GM21619 (cell line): ENCODE measurements at regions not wholly inside any gene's neighbourhood (a gene's known extent, or its start where the extent isn't known, plus 50 kb on each side); places are given as distances from the start of the nearest gene placed in this dataset.
"Not testable (repeated sequence)": the region's sequence is repeated elsewhere in the genome, so short reads cannot be mapped to it uniquely, and the experiment has no call there.

Experiments used
- ATAC-seq: cut with Tn5 transposase; IDR thresholded peaks from one replicate; pipeline ENCODE4 v1.9.1; 2021; ENCODE audit not compliant: unreplicated experiment

DNA sequence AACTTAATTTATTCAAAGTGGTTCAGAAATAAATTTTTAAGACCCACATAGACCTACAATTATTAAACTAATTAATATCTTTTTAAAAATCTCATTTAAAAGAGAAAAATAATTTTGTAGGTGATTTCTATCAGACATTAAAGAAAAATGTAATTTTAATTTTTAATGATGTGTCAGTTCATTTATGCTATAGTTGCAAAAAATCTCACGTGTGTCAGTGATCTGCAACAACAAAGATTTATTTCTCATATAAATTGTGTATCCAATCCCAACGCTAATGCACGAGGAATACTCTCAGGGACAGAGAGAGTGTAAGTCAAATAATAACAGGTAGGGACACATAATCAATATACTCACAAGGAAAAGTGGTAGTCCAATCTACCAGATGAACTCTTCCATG is 456.6 kb upstream of the CCDC54 start:
- ATAC-seq: no peak

DNA sequence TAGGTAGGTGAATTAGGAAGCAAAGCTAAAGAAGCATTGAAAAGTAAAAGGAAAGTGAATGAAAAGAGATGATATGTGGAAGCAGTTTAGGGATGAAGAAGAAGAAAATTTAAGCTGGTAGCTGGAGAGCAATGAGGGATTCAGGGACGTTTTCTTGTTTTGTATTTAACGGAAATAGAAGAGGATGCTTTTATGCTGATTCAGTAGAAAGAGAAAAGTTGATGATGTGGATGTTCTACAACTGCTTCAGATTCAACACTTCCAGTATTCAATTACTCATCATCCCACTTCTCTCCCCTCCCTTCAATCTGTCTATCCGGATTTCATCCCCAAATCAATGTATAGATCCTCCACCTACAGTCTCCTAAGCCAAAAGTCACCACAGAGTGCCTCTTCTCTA is 448.2 kb upstream of the CCDC54 start:
- ATAC-seq: no peak

GRCh38 chr3:106930086-106930485 is 447.2 kb upstream of the CCDC54 start:
- ATAC-seq: no peak

DNA sequence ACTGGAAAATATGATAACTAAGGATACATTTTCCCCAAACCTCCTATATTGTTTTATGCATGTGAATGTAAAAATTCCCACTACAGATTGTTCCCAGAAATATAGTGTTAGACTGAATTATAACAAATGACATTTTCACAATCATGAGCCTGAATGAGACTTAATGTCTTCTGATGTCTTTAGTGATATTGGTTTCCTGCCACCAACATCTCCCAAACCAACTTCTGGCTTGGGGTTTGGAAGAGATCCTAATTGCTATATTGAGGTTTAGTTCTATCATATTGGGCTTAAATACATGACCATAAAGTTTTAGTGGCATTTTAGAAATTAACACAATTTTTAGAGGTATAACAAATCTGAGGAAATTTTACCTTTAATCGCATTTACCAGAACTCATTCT is 445.3 kb upstream of the CCDC54 start:
- ATAC-seq: no peak

DNA sequence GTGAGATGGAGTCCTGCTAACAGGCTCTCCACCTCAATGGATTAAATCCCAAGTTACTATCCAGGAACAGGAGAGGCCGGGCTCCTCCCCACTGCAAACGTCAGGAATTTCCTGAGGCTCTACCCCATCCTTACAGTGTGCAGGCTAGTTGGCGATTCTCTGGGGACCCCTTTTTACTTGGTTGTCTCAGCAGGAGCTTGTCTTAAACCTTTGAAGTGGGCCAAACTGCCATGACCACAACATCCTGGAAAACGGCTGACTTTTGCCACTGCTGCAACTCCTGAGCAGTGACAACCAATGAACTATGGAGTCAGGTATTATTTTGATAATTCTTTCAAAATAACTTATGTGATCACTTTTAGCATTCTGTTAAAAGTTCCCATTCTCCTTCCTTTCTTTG is 440.9 kb upstream of the CCDC54 start:
- no peak for ATAC-seq

GRCh38 chr3:106942051-106942450 is 435.2 kb upstream of the CCDC54 start:
- no peak for ATAC-seq

DNA sequence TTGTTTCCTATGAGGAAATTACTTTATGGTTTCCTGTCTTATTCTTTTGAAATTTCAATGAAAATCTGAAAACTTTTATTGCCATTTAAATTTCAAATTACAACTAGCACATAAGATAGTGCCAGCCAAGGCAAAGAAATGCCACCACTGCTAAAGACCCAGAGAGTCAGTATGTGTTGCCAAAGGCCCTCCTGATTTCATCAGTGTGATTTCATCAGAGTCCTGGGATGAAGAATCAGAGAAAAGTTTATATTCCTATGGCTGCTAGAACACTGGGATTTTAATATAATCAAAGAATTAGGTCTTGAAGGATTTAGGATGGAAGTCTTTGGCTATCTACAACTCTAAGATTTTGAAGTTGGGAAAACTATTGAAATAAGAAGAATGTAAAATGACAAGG is 434.2 kb upstream of the CCDC54 start:
- ATAC-seq: no peak

- ATAC-seq: no peak
Observed at GRCh38 chr3:106945435-106945834, 431.8 kb upstream of the CCDC54 start.

GRCh38 chr3:106946866-106947265 is 430.4 kb upstream of the CCDC54 start:
- no peak for ATAC-seq

GRCh38 chr3:106957029-106957428 is 420.2 kb upstream of the CCDC54 start:
- no peak for ATAC-seq

GRCh38 chr3:106962993-106963392 is 414.2 kb upstream of the CCDC54 start:
- ATAC-seq: no peak

GRCh38 chr3:106963442-106963841 is 413.8 kb upstream of the CCDC54 start:
- ATAC-seq: no peak

GRCh38 chr3:106965307-106965706 is 411.9 kb upstream of the CCDC54 start:
- no peak for ATAC-seq

DNA sequence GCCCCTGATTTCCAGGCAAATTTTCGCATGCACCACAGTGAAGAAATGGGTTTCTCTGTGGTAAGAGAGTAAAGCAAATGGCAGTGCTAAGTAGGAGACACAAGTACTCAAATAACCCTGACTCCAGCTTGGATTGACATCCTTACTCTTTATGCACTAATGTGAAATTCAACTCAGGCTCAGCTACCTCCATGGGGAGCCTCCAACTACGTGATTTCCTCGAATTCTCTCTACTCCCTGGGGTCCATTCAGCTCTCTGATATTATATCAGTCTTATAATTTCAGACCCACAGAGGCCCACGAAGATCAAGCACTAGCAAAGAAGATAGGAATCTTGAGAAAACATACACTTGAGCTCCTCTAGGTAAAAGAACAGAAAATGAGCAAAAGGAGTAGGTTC is 407.6 kb upstream of the CCDC54 start:
- no peak for ATAC-seq

GRCh38 chr3:106981392-106981791 is 395.8 kb upstream of the CCDC54 start:
- ATAC-seq: no peak

DNA sequence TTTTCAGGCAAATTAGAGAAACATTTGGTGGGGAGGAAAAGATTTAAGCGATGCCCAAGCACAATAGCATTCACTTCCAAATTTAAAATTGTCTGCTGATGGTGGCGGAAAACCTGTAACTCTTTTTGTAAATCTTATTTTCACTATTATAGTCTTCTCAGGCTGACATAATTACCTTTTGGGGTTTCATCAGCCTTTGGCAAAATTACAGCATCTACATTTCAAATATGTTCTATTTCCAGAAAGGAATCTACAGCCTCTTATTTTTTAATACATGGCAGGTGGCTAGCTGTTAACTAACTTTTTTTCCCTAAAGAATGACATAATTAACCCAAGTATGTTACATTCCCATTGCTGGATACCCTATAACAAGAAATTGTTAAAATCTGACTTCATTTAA is 391.5 kb upstream of the CCDC54 start:
- no peak for ATAC-seq

DNA sequence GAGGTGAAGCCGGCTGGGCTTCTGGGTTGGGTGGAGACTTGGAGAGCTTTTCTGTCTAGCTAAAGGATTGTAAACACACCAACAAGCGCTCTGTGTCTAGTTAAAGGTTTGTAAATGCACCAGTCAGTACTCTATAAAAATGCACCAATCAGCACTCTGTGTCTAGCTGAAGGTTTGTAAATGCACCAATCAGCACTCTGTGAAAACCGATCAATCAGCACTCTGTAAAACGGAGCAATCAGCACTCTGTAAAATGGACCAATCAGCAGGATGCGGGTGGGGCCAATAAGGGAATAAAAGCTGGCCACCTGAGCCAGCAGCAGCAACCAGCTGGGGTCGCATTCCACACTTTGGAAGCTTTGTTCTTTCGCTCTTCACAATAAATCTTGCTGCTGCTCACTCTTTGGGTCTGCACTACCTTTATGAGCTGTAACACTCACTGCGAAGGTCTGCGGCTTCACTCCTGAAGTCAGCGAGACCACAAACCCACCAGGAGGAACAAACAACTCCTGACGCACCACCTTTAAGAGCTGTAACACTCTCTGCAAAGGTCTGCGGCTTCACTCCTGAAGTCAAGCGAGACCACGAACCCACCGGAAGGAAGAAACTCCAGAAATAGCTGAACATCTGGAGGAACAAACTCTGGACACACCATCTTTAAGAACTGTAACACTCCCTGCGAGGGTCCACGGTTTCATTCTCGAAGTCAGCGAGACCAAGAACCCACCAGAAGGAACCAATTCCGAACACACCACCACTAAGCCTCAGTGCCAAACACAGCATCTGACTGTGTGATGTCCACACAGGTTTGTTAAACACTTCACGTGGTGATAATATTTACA is 378.2 kb upstream of the CCDC54 start:
- not testable (repeated sequence) for ATAC-seq

DNA sequence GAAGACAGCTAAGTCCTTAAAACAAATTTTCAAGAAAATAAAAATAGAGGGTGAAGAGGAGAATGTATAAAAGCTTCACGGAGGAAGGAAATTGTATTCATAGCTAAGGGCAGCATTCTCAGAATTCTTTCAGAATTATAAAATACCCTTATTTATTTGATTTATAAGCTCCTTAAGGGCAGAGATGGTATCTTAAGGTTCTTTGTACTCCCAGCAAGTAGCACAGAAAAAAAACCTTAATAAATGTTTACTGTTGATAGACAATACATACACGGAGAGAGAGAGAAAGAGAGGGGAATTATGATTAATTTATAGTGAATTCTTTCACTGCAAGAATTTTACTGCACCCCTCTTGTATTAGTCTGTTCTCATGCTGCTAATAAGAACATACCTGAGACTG is 375.6 kb upstream of the CCDC54 start:
- no peak for ATAC-seq

DNA sequence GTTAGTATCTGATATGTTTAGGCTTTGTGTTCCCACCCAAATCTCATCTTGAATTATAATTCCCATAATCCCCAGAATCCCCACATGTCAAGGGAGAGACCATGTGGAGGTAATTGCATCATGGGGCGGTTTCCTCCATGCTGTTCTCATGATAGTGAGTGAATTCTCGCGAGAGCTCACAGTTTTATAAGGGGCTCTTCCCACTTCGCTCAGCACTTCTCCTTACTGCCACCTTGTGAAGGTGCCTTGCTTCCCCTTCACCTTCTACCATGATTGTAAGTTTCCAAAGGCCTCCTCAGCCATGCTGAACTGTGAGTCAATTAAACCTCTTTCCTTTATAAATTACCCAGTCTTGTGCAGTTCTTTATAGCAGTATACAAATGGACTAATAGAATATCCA is 371.9 kb upstream of the CCDC54 start:
- ATAC-seq: not testable (repeated sequence)

- no peak for ATAC-seq
Observed at GRCh38 chr3:107008213-107008612, 369.0 kb upstream of the CCDC54 start.

DNA sequence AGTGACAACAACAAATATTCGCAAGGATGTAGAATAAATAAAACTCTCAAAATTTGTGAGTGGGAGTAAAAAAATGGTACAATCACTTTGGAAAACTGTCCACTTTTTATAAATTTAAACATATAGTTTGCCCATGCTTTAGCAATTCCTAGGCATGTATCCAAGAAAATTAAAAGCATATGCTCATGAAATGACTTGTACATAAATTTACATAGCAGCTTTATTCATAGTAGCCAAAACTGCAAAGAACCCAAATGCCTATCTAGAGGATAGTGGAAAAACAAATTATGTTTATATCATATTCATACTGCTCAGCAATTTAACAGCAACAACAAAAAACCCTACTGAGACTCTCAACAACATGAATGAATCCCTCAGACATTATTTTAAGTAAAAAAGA is 363.6 kb upstream of the CCDC54 start:
- ATAC-seq: no peak

- no peak for ATAC-seq
Observed at GRCh38 chr3:107024551-107025026, 352.6 kb upstream of the CCDC54 start.

- no peak for ATAC-seq
Observed at GRCh38 chr3:107025961-107026360, 351.3 kb upstream of the CCDC54 start.
